Activated CD4-positive, CD25-positive, alpha-beta regulatory T cell treated with anti-CD3 and anti-CD28 coated beads, Interleukin-2, amount 50 U/mL, for 72 hours (primary cell): ENCODE measurements at regions not wholly inside any gene's neighbourhood (a gene's known extent, or its start where the extent isn't known, plus 50 kb on each side); places are given as distances from the start of the nearest gene placed in this dataset.
"Not testable (repeated sequence)": the region's sequence is repeated elsewhere in the genome, so short reads cannot be mapped to it uniquely, and the experiment has no call there.

ENCODE experiments used
- DNase-seq: peaks from one replicate; pipeline ENCODE4 v3.0.0; 2021

- no peak for DNase-seq
Observed at GRCh38 chr5:51172903-51173626, 210.2 kb upstream of the ISL1 start.

- no peak for DNase-seq
Observed at GRCh38 chr5:51181208-51181894, 201.9 kb upstream of the ISL1 start.

GRCh38 chr5:51185850-51186329 is 197.4 kb upstream of the ISL1 start:
- no peak for DNase-seq

GRCh38 chr5:51188001-51188591 is 195.2 kb upstream of the ISL1 start:
- no peak for DNase-seq

GRCh38 chr5:51194671-51195070 is 188.6 kb upstream of the ISL1 start:
- no peak for DNase-seq

- no peak for DNase-seq
Observed at GRCh38 chr5:51201024-51201423, 182.2 kb upstream of the ISL1 start.

GRCh38 chr5:51201708-51202107 is 181.5 kb upstream of the ISL1 start:
- DNase-seq: no peak

- no peak for DNase-seq
Observed at GRCh38 chr5:51202161-51202560, 181.1 kb upstream of the ISL1 start.

- no peak for DNase-seq
Observed at GRCh38 chr5:51203598-51203997, 179.7 kb upstream of the ISL1 start.

- DNase-seq: no peak
Observed at GRCh38 chr5:51208296-51208695, 175.0 kb upstream of the ISL1 start.

- no peak for DNase-seq
Observed at GRCh38 chr5:51214746-51215145, 168.5 kb upstream of the ISL1 start.

- DNase-seq: no peak
Observed at GRCh38 chr5:51225789-51226742, 157.2 kb upstream of the ISL1 start.

- DNase-seq: no peak
Observed at GRCh38 chr5:51227963-51228470, 155.2 kb upstream of the ISL1 start.

GRCh38 chr5:51230336-51230735 is 152.9 kb upstream of the ISL1 start:
- DNase-seq: no peak

GRCh38 chr5:51242456-51242855 is 140.8 kb upstream of the ISL1 start:
- no peak for DNase-seq

GRCh38 chr5:51250957-51251356 is 132.3 kb upstream of the ISL1 start:
- not testable (repeated sequence) for DNase-seq

GRCh38 chr5:51271261-51271660 is 112.0 kb upstream of the ISL1 start:
- no peak for DNase-seq

- DNase-seq: no peak
Observed at GRCh38 chr5:51273021-51273420, 110.2 kb upstream of the ISL1 start.

GRCh38 chr5:51273871-51274270 is 109.4 kb upstream of the ISL1 start:
- no peak for DNase-seq

GRCh38 chr5:51275428-51275827 is 107.8 kb upstream of the ISL1 start:
- no peak for DNase-seq

GRCh38 chr5:51276250-51276649 is 107.0 kb upstream of the ISL1 start:
- no peak for DNase-seq

GRCh38 chr5:51278539-51278938 is 104.7 kb upstream of the ISL1 start:
- DNase-seq: no peak
